Activated CD4-positive, alpha-beta T cell treated with anti-CD3 and anti-CD28 coated beads, Interleukin-2, Interleukin-4, amounts not matched to agents 100 ng/mL and 50 ng/mL, durations not matched to agents 16 hours and 8 hours (primary cell): ENCODE measurements at regions not wholly inside any gene's neighbourhood (a gene's known extent, or its start where the extent isn't known, plus 50 kb on each side); places are given as distances from the start of the nearest gene placed in this dataset.
A peak's percentile ranks its signal among the peaks of the same experiment; 100 is the strongest.

Experiments
- DNase-seq: peaks from one replicate; pipeline ENCODE4 v3.0.0-alpha.2; 2020; ENCODE audit warnings: low spot score

DNA sequence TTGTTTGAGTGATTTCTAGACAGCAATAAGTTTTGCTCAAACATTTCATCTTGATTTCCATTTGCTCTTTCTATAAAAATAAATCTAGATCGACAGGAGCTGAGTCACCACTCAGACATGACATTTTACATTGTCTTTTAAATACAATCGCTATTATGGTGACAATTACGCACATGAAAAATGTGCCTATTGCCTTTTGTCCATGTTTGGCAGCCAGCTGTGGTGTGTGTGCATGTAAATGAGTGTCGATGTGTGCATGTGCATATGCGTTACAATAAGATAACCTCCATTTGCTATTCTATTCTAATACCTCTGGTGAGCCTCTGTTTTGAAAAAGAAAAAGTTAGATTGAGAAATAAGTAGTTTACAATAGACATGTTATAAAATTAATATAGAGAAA, 89.7 kb upstream of the GRM7 start:
- no peak for DNase-seq

DNA sequence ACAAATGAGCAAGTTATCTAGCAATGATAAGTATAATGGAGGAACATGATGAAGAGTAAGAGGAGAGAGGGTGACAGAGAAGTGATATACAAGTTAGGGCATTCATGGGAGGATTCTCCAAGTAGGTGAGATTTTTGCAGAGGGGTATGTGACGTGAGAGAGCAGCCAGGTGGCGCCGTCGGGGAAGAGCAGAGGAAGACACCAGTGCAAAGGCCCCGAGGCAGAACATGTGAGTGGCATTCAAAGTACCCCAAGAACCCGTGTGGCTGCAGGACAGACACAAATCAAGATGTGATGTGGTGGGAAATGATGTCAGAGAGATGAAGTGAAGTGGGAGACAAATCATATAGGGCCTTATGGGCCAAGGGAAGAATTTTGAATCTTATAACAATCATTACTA, 81.8 kb upstream of the GRM7 start:
- DNase-seq: peak; percentile 1

DNA sequence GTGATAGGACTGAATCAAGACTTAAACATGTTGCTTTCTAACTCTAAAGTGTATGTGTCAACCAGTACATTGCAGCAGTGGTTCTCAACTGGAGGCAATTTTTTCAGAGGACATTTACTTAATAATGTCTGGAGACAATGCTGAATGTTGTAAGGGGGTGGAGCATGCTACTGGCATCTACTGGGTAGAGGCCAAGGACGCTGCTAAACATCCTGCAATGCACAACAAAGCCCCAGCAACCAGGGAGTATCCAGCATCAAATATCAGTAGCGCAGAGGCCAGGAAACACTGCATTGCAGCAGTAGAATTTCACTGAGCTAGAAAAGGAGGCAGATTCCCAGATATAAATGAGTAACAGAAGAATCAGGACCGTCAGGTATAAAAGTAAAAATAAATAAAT, 79.8 kb upstream of the GRM7 start:
- DNase-seq: no peak

DNA sequence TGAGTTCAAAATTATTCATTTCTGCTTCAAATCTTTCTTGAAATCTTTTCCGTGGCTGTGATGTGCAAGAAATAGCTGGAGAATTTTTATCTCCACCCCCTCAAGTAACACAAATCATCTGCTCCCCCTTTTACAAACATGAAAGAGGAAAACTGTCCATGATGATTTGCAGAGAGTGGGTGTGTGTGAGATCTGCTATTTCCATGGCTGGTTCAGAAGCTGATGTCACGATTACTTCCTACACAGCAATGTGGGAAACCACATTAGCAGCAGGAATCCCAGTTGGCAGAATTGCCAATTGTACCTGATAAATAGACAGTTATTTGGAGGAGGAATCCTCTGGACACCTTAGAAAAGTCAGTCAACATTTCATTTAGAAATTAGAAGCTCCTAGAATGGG, 75.2 kb upstream of the GRM7 start:
- DNase-seq: no peak

DNA sequence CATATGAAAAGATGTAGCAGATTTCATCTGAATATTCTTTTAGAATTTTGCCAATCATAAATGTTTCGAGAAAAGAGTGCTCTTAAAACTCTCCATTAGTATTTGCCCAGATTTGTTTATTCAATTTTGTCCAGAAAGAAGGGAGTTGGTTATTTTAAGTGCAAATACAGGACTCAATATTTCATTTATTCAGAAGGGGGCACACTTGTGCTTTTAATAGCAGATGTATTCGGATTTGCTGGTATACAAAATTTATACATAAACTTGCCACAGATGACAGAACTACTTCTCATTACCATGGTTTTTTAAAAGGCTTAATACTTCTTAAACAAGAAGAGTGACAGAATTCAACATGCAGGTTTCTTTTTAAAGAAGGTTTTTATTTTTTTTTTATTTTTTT, 69.8 kb upstream of the GRM7 start:
- no peak for DNase-seq

DNA sequence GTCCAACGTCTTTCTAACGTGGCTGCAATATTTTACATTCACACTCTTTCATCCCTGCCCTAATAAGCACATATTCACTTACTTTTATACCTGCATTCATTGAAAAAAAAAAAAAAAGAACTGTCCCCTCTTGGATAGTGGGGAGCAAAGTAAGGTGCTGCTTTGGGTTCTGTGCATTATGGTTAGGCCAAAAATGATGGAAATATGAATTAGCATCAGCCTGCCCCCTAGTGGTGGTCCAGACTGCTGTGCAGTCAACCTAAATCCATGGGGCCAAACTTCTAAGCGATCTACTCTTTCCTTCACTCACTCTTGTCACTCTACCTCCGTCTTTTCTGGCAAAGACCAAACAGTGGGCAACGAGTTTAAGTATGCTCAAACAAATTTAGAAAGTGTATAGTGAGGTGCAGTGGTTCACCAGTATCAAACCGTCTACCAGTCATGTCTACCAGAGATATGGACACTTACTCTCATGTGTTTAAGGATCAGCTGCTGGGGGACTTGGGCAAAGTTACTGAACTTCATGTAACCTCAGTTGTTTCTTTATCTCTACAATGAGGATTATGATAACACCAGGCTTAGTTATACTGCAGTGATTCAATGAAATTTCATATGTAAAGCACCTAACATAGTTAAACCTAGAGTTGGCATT, 61.5 kb upstream of the GRM7 start:
- DNase-seq: peak; percentile 38

DNA sequence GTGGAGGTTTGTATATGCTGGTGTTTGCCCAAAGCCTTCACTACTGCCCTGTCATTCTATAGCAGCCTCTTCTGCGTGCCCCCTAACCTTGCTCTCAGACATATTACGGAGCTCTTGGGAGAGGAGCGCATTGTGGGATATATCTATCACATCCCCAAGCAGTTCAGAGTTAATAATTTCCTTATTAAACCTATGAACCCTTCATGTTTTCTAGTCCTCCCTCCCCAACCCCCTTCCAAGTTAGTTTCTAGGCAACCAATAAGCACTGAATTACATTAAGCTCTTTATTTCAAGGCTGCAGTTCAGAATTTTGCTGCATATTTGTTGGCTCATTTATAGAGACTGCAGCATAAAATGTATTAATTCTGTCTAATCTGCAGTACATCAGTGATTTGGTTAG, 57.3 kb upstream of the GRM7 start:
- DNase-seq: no peak

DNA sequence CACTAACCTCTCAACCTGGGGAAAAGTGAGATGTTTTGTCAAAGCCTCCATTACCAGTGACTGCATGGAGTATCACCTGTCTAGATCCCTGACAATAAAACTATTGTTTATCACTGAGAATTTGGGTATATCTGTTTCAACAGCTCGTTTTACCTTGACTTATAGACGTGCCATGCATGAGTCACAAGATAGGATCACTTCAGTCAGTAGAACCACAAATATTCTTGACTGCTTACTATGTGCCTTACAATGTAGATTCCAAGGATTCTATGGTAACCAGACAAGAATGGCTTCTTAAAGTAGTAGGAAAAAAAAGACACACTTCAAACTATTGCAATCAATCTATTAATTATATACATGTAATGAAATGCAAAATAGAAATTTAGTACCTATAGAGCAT, 55.7 kb upstream of the GRM7 start:
- DNase-seq: no peak

DNA sequence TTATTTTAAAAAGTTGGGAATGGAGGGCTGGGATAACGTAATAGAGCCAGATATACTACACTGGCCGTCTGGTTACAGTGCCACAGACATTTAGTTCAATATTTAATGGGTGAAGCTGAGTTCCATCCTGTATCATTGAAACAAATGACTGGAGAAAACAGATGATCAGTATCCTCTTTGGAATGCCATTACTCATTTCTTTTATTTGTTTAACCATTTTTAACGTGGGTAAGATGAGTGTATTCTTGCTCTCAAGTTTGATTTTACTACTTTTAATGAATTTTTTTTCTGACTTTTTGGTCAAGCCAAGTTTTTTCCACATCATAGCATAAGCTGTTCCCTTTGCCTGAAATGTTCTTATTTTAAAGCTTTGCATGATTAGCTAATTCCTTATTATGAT, 53.9 kb upstream of the GRM7 start:
- DNase-seq: no peak

DNA sequence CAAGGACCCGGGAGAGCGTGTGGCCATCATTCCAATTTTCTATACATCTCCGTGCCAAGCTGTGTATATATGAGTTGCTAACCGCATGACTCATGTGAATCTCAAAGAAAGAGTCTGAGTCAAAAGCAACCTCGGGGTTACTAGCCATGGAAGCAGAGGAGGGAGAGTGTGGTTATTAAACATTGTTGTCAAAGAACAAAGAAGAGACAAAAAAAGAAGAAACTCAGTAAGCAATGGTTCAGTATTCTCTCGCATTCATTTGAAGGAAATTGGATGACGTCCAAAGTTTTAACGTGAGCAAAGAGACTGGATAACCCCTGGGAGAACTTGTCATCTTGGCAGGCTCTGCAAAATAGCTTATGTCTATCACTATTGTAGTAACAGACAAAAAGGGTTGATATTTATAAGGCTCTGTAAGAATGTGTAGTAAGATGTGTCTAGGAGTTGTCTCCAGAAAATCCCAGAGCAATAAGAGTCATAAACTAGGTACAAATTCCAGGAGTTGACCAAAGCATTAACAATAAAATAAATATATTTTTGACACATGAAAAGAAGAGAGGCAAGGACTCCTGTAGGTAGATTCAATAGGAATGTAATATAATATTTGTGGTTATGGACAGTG, 52.8 kb upstream of the GRM7 start:
- DNase-seq: no peak

DNA sequence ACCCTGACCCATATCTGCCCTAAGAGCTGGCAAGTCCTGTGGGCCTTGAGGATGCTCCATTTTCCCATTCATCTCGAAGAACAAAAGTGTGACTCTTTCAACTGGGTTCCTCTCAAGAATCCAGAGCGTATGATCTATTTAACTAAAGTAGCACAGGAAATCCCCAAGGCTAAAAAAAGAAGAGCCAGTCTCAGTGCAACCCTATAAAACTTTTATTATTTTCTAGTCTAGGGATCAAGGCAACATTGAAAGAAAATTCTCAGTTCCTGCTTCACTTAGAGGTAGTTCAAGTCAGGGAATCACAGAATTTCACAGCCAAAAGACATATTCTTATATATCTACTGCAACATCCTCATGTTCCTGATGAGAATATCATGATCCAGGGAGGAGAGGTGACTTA, 51.6 kb upstream of the GRM7 start:
- no peak for DNase-seq
